A549 (cell line): ENCODE measurements at regions not wholly inside any gene's neighbourhood (a gene's known extent, or its start where the extent isn't known, plus 50 kb on each side); places are given as distances from the start of the nearest gene placed in this dataset.

Experiments
- ATAC-seq, 2 experiments: fragments of 200-7000 bp in 1 of 2; fragments of >200 bp in 1 of 2; cut with Nextera tagmentation in 1 of 2; cut with Tn5 transposase in 1 of 2; 3 replicates each; pipeline versions ENCODE4 v1.8.0 to v1.9.1; 2018 to 2020; ENCODE audit warnings: mild to moderate bottlenecking in 1 of 2, moderate library complexity in 1 of 2
- CTCF ChIA-PET: fragments of 300-600 bp; sonication (Branson Sonifier 250); formaldehyde crosslinking; extraction: SDS; loops from one replicate; lab custom pipeline; 2021; ENCODE audit warnings: antibody characterized with exemption, inconsistent platforms; lab: Yijun Ruan, JAX
- POLR2A ChIA-PET: fragments of 350-600 bp; formaldehyde crosslinking; extraction: SDS; loops from one replicate; lab custom pipeline; 2021; ENCODE audit warnings: antibody characterized with exemption, inconsistent platforms; lab: Yijun Ruan, JAX
- DNase-seq, 2 experiments: peaks; one replicate each; pipeline versions ENCODE4 v3.0.0 to v3.0.0-alpha.2; 2011 to 2016; ENCODE audit warnings: low read depth in 1 of 2, low spot score in 1 of 2
- FAIRE-seq: peaks from 2 replicates; lab custom pipeline; 2011; peaks lifted over from hg19 to GRCh38; lab: Jason Lieb, UNC
- H3K27ac ChIP-seq, 2 experiments: fragments of >200 bp; sonication (Bioruptor Twin); formaldehyde crosslinking; 3 replicates each; pipeline ENCODE4 v1.5.1; 2016 to 2017
- H3K4me1 ChIP-seq: fragments of >200 bp; sonication (Bioruptor Twin); formaldehyde crosslinking; 3 replicates; pipeline ENCODE4 v1.6.1; 2016
- H3K4me2 ChIP-seq: fragments of >200 bp; sonication (Bioruptor Twin); formaldehyde crosslinking; 3 replicates; pipeline ENCODE4 v1.6.1; 2016
- H3K4me3 ChIP-seq: fragments of >200 bp; sonication (Bioruptor Twin); formaldehyde crosslinking; 3 replicates; pipeline ENCODE4 v1.5.1; 2016
- H3K9me3 ChIP-seq: fragments of >200 bp; sonication (Bioruptor Twin); formaldehyde crosslinking; 3 replicates; pipeline ENCODE4 v1.6.1; 2016
- BHLHE40 ChIP-seq: IDR thresholded peaks from 2 replicates; pipeline ENCODE4 v1.6.1; 2012; ENCODE audit warnings: low read depth, low read length, inconsistent platforms
- CBX2 ChIP-seq: fragments of 200-600 bp; sonication (generic); IDR thresholded peaks from 2 replicates; pipeline ENCODE4 v1.6.1; 2016; ENCODE audit warnings: low read depth, mild to moderate bottlenecking, borderline replicate concordance
- CBX8 ChIP-seq: fragments of 200-600 bp; sonication (generic); IDR thresholded peaks from 2 replicates; pipeline ENCODE4 v1.6.1; 2016
- CEBPB ChIP-seq, 2 experiments: fragments of >200 bp in 1 of 2; sonication (Bioruptor Twin) in 1 of 2; formaldehyde crosslinking in 1 of 2; IDR thresholded peaks; 2 replicates each; pipeline ENCODE4 v1.6.1; 2012 to 2016
- CHD2 ChIP-seq: fragments of 150-350 bp; IDR thresholded peaks from 2 replicates; pipeline ENCODE4 v1.6.1; 2014; ENCODE audit warnings: low read length; ENCODE audit not compliant: partially characterized antibody
- CHD4 ChIP-seq: fragments of 200-600 bp; sonication (generic); IDR thresholded peaks from 2 replicates; pipeline ENCODE4 v1.6.1; 2016; ENCODE audit warnings: antibody characterized with exemption, mild to moderate bottlenecking, borderline replicate concordance
- EHMT2 ChIP-seq: fragments of 200-600 bp; sonication (generic); IDR thresholded peaks from 2 replicates; pipeline ENCODE4 v1.6.1; 2016; ENCODE audit warnings: antibody characterized with exemption, low read depth, mild to moderate bottlenecking, moderate library complexity
- FOSB ChIP-seq: fragments of 250-450 bp; sonication (Bioruptor Pico); IDR thresholded peaks from 2 replicates; pipeline ENCODE4 v1.5.0; 2020; ENCODE audit warnings: mild to moderate bottlenecking, moderate library complexity
- FOSL2 ChIP-seq, 2 experiments: fragments of 450-650 bp in 1 of 2; fragments of >200 bp in 1 of 2; sonication (Bioruptor Twin) in 1 of 2; formaldehyde crosslinking; IDR thresholded peaks; 2 replicates each; pipeline versions ENCODE4 v1.5.0 to v1.6.1; 2016 to 2020; ENCODE audit warnings: mild to moderate bottlenecking in 1 of 2, moderate library complexity in 1 of 2
- GATA3 ChIP-seq: IDR thresholded peaks from 2 replicates; pipeline ENCODE4 v1.6.1; 2012; ENCODE audit warnings: borderline replicate concordance
- HEYL ChIP-seq: fragments of 250-450 bp; sonication (Bioruptor Pico); IDR thresholded peaks from 2 replicates; pipeline ENCODE4 v1.8.0; 2021; ENCODE audit warnings: mild to moderate bottlenecking, moderate library complexity
- HMGXB4 ChIP-seq: fragments of 250-450 bp; sonication (Bioruptor Pico); IDR thresholded peaks from 2 replicates; pipeline ENCODE4 v1.5.0; 2021; ENCODE audit warnings: mild to moderate bottlenecking, moderate library complexity, borderline replicate concordance
- KDM1A ChIP-seq: fragments of 200-600 bp; sonication (generic); IDR thresholded peaks from 2 replicates; pipeline ENCODE4 v1.6.1; 2016; ENCODE audit warnings: low read depth, mild to moderate bottlenecking
- KDM5A ChIP-seq: fragments of 200-600 bp; sonication (generic); IDR thresholded peaks from 2 replicates; pipeline ENCODE4 v1.6.1; 2016; ENCODE audit warnings: antibody characterized with exemption, mild to moderate bottlenecking
- MAFK ChIP-seq: fragments of 450-650 bp; IDR thresholded peaks from 2 replicates; pipeline ENCODE4 v1.6.1; 2014; ENCODE audit not compliant: partially characterized antibody
- MAZ ChIP-seq: fragments of 150-350 bp; IDR thresholded peaks from 2 replicates; pipeline ENCODE4 v1.6.1; 2014; ENCODE audit warnings: antibody characterized with exemption, low read depth, low read length, borderline replicate concordance
- NR3C1 ChIP-seq: fragments of >200 bp; sonication (Bioruptor Twin); formaldehyde crosslinking; IDR thresholded peaks from 3 replicates; pipeline ENCODE4 v1.6.1; 2017
- PHF8 ChIP-seq: fragments of 200-600 bp; sonication (generic); IDR thresholded peaks from 2 replicates; pipeline ENCODE4 v1.6.1; 2016; ENCODE audit warnings: low read depth, mild to moderate bottlenecking, antibody characterized with exemption, moderate library complexity, borderline replicate concordance
- RAD21 ChIP-seq, 2 experiments: fragments of >200 bp in 1 of 2; sonication (Bioruptor Twin) in 1 of 2; formaldehyde crosslinking in 1 of 2; IDR thresholded peaks in 1 of 2; conservative IDR thresholded peaks in 1 of 2; 2 replicates in 1 of 2; 3 replicates in 1 of 2; pipeline ENCODE4 v1.6.1; 2012 to 2018; ENCODE audit warnings: inconsistent platforms in 1 of 2
- REST ChIP-seq: fragments of 200-600 bp; sonication (generic); IDR thresholded peaks from 2 replicates; pipeline ENCODE4 v1.6.1; 2016; ENCODE audit warnings: antibody characterized with exemption, mild to moderate bottlenecking, moderate library complexity
- RFX5 ChIP-seq: fragments of 450-650 bp; IDR thresholded peaks from 2 replicates; pipeline ENCODE4 v1.7.1; 2014; ENCODE audit warnings: antibody characterized with exemption, mild to moderate bottlenecking, moderate library complexity
- RNF2 ChIP-seq: fragments of 200-600 bp; sonication (generic); IDR thresholded peaks from 2 replicates; pipeline ENCODE4 v1.6.1; 2016; ENCODE audit warnings: low read depth, mild to moderate bottlenecking, antibody characterized with exemption, moderate library complexity, borderline replicate concordance
- TFCP2L1 ChIP-seq: fragments of 250-450 bp; sonication (Bioruptor Pico); IDR thresholded peaks from 2 replicates; pipeline ENCODE4 v1.5.0; 2021; ENCODE audit warnings: mild to moderate bottlenecking
- TP53 ChIP-seq: fragments of 250-450 bp; sonication (Bioruptor Pico); IDR thresholded peaks from 2 replicates; pipeline ENCODE4 v1.5.0; 2021; ENCODE audit warnings: mild to moderate bottlenecking, moderate library complexity
- USF2 ChIP-seq: fragments of 450-650 bp; IDR thresholded peaks from 2 replicates; pipeline ENCODE4 v1.6.1; 2014; ENCODE audit warnings: antibody characterized with exemption
- ZNF302 ChIP-seq: fragments of 250-450 bp; sonication (Bioruptor Pico); IDR thresholded peaks from 2 replicates; pipeline ENCODE4 v1.9.0; 2021; ENCODE audit warnings: inconsistent platforms, mild to moderate bottlenecking, moderate library complexity
- ZSCAN20 ChIP-seq: fragments of 250-450 bp; sonication (Bioruptor Pico); IDR thresholded peaks from 2 replicates; pipeline ENCODE4 v1.8.0; 2022; ENCODE audit warnings: mild to moderate bottlenecking, moderate library complexity
- WGBS: methylation state at CpG from one replicate; pipeline ENCODE4 v1.1.6; 2017; ENCODE audit errors: missing lambda C conversion rate; 5-methylcytosine and 5-hydroxymethylcytosine counted together
- TF ChIP-seq, protein P1 (sequence below): fragments of >200 bp; sonication (Bioruptor Twin); formaldehyde crosslinking; IDR thresholded peaks from 2 replicates; pipeline ENCODE4 v1.6.1; 2016

DNA sequence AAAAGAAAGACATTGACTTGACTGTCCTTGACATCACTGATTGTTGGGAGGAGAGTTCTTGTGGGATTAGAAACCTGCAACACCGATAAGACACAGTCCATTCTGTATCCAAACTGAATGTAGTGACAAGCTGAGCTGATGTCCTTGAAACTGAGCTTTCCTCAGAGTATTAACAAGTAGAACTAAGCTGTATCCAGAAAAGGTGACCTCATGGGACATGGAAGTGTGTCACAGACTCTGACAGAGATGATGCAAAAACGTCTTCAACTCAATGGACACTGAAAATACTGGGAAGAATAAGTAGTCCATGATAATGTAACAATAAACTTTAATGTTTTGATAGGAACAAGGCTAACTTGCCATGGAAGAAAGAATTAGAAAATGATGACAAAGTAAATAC is 690.1 kb downstream of the CDH18 start:
- CTCF ChIA-PET, result no interaction called here
- ATAC-seq (no peak), DNase-seq (no peak), FAIRE-seq (no peak)
- no peak overlapping the region for H3K4me2 ChIP-seq
- H3K9me3 ChIP-seq, result no peaks in the 10 kb centered on the region
- 0% methylated on average over 2 of the region's 2 CpGs for WGBS
- no peaks in the 10 kb centered on the region for H3K4me1 ChIP-seq
- TF ChIP-seq MAZ, result no peak
- no peak for TF ChIP-seq CHD4
- no peak for TF ChIP-seq KDM5A
- no peak for TF ChIP-seq TFCP2L1 (CRISPR knock-in tag)
- no peak for TF ChIP-seq RNF2
- TF ChIP-seq, protein P1, sequence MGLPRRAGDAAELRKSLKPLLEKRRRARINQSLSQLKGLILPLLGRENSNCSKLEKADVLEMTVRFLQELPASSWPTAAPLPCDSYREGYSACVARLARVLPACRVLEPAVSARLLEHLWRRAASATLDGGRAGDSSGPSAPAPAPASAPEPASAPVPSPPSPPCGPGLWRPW, result no peak
- TF ChIP-seq NR3C1, result no peak
- no peak for TF ChIP-seq MAFK
- TF ChIP-seq TP53 (CRISPR knock-in tag), result no peak
- TF ChIP-seq CHD2, result no peak
- no peak for TF ChIP-seq REST
- no peak for TF ChIP-seq BHLHE40
- no peak for TF ChIP-seq GATA3
- no peak for TF ChIP-seq RFX5
- TF ChIP-seq EHMT2, result no peak
- no peak for TF ChIP-seq FOSL2 (IDR thresholded peaks at IDR 0.05)
- no peak for TF ChIP-seq FOSL2 (CRISPR knock-in tag; IDR thresholded peaks at IDR 0.05)
- no peak for TF ChIP-seq CEBPB (IDR thresholded peaks at IDR 0.05)
- TF ChIP-seq CBX2, result no peak
- TF ChIP-seq, all 56 proteins: peak for 0
- POLR2A ChIA-PET, result no interaction called here
- H3K27ac ChIP-seq, result no peak overlapping the region
- no peak overlapping the region for H3K4me3 ChIP-seq

GRCh38 chr5:19301271-19301670 is 686.7 kb downstream of the CDH18 start:
- 11% methylated on average over 1 of the region's 1 CpG for WGBS
- H3K4me3 ChIP-seq, result no peak overlapping the region
- CTCF ChIA-PET, result no interaction called here
- H3K4me1 ChIP-seq, result no peaks in the 10 kb centered on the region
- no peak for ATAC-seq
- FAIRE-seq, result no peak
- no peak for TF ChIP-seq HMGXB4 (CRISPR knock-in tag)
- no peak for TF ChIP-seq CHD2
- no peak for TF ChIP-seq HEYL (CRISPR knock-in tag)
- no peak for TF ChIP-seq RAD21 (conservative IDR thresholded peaks at IDR 0.05 in 1 of 2, IDR thresholded peaks at IDR 0.05 in 1 of 2)
- TF ChIP-seq EHMT2, result no peak
- TF ChIP-seq KDM1A, result no peak
- no peak for TF ChIP-seq CBX8
- no peak for TF ChIP-seq ZNF302
- no peak for TF ChIP-seq MAFK
- TF ChIP-seq ZSCAN20 (CRISPR knock-in tag), result no peak
- no peak for TF ChIP-seq FOSB (CRISPR knock-in tag)
- no peak for TF ChIP-seq RNF2
- TF ChIP-seq USF2, result no peak
- no peak for TF ChIP-seq PHF8
- TF ChIP-seq, all 56 proteins: peak for 0
- POLR2A ChIA-PET, result no interaction called here
- Histone ChIP-seq H3K27ac (no peak overlapping the region), H3K9me3 (no peaks in the 10 kb centered on the region), H3K4me2 (no peak overlapping the region)
- no peak for DNase-seq
